ENCODE measurements at regions not wholly inside any gene's neighbourhood (a gene's known extent, or its start where the extent isn't known, plus 50 kb on each side); places are given as distances from the start of the nearest gene placed in this dataset. TPM values are rescaled to one million over a fixed set of nuclear protein-coding genes. Genes with fewer than 3 reads are reported as not detected.
"Not testable (repeated sequence)": the region's sequence is repeated elsewhere in the genome, so short reads cannot be mapped to it uniquely, and the experiment has no call there.

GRCh38 chr17:20944014-20944865, 98.6 kb downstream of the USP22 start:
- CTCF ChIA-PET = interaction anchor here (1.7 to 2.1 kb wide), 2 partner anchors 49 kb away, joined by 6 to 11 read pairs; no protein-coding TSS in a partner anchor
- POLR2A ChIA-PET = no interaction called here

GRCh38 chr17:20947708-20948107, 95.1 kb downstream of the USP22 start:
- H3K4me3 ChIP-seq (ENCODE audit: low read depth, low read length); POLR2A ChIA-PET; H3K27ac ChIP-seq (ENCODE audit: low read depth, low read length); H3K9me3 ChIP-seq (ENCODE audit: control insufficient read depth, insufficient read depth, low read length); DNase-seq (ENCODE audit: low read depth, low spot score): not testable (repeated sequence)
- H3K27me3 ChIP-seq (ENCODE audit: control insufficient read depth, insufficient read depth, low read length) = peaks cover 40% of the 10 kb centered on the region
- CTCF ChIA-PET = interaction anchor here (0.6 to 0.7 kb wide), 2 partner anchors 9 to 1144 kb away, joined by 3 read pairs; no protein-coding TSS in a partner anchor

More at GRCh38 chr17:20944014-20944865, 98.6 kb downstream of the USP22 start:
- no peaks in the 10 kb centered on the region for H3K9me3 ChIP-seq (ENCODE audit: control insufficient read depth, insufficient read depth, low read length)
- peaks cover 28% of the 10 kb centered on the region for H3K27me3 ChIP-seq (ENCODE audit: control insufficient read depth, insufficient read depth, low read length)
- H3K27ac ChIP-seq (ENCODE audit: low read depth, low read length) = no peak overlapping the region
- H3K4me3 ChIP-seq (ENCODE audit: low read depth, low read length) = no peak overlapping the region
- DNase-seq (ENCODE audit: low read depth, low spot score) = no peak
- TF ChIP-seq CTCF (IDR thresholded peaks at IDR 0.05; ENCODE audit: low read depth, low read length) = no peak

DNA sequence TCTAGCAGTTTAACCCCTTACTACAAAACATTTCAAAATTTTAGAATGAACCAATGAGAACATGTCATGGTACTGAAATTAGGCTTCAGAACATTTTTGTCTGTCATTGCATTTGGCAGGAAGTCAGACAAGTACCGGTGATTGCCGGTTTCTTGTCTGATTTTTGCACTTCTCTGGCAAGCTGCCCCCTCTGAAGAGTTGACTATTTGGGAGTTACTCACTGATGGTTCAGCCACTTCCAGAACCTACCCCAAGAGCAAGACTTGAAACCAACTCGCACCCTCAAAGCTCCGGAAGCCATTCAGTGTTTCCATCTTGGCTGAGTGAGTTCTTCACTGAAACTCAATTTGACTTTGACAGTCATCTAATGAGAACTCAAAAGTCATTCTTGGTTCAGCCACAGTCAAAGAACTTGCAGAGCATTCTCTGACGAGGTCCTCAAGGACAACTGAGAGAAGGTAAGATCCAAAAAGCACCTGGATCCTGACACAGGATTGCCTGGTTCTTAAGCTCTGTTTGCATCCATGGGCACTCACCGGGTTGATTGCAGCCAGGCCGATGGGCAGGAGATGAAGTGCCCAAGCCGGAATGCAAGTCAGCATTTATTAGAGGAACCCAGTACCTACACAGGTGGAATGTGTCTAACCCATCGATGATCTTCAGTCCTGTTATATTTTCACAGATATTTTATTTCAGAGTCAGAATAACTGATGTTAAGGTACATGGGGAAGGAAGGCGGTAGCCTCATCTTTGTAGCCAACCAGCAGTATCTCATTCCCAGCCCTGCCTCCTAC, 93.6 kb downstream of the USP22 start:
- CTCF ChIA-PET = no interaction called here
- no peak for TF ChIP-seq CTCF (IDR thresholded peaks at IDR 0.05; ENCODE audit: low read depth, low read length)
- Histone ChIP-seq H3K4me3 (ENCODE audit: low read depth, low read length) (no peak overlapping the region), H3K27me3 (ENCODE audit: control insufficient read depth, insufficient read depth, low read length) (peaks cover 36% of the 10 kb centered on the region), H3K27ac (ENCODE audit: low read depth, low read length) (no peak overlapping the region), H3K9me3 (ENCODE audit: control insufficient read depth, insufficient read depth, low read length) (no peaks in the 10 kb centered on the region)
- DNase-seq (ENCODE audit: low read depth, low spot score) = no peak
- POLR2A ChIA-PET = no interaction called here

Small RNA genes lying in the stretch of these regions (small RNA-seq; reads per million reads assigned to genes)
- not detected for gene AC087499.6 (ENCODE audit: insufficient read length, low read depth)
- not detected for gene RNU6-1178P (ENCODE audit: insufficient read length, low read depth)

Data from AG04450 (cell line).